ENCODE measurements at regions not wholly inside any gene's neighbourhood (a gene's known extent, or its start where the extent isn't known, plus 50 kb on each side); places are given as distances from the start of the nearest gene placed in this dataset.

- no peaks in the 10 kb centered on the region for H3K27me3 ChIP-seq (replicated peaks; ENCODE audit: control insufficient read depth, insufficient read depth, low read length)
- no peak for DNase-seq (ENCODE audit: extremely low read depth, insufficient read length)
- TF ChIP-seq, protein P1, sequence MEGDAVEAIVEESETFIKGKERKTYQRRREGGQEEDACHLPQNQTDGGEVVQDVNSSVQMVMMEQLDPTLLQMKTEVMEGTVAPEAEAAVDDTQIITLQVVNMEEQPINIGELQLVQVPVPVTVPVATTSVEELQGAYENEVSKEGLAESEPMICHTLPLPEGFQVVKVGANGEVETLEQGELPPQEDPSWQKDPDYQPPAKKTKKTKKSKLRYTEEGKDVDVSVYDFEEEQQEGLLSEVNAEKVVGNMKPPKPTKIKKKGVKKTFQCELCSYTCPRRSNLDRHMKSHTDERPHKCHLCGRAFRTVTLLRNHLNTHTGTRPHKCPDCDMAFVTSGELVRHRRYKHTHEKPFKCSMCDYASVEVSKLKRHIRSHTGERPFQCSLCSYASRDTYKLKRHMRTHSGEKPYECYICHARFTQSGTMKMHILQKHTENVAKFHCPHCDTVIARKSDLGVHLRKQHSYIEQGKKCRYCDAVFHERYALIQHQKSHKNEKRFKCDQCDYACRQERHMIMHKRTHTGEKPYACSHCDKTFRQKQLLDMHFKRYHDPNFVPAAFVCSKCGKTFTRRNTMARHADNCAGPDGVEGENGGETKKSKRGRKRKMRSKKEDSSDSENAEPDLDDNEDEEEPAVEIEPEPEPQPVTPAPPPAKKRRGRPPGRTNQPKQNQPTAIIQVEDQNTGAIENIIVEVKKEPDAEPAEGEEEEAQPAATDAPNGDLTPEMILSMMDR (IDR thresholded peaks at IDR 0.05; ENCODE audit: insufficient read depth, low read length, poor library complexity, severe bottlenecking): no peak
- no peak overlapping the region for H3K4me3 ChIP-seq (replicated peaks; ENCODE audit: low read depth, low read length)
- H3K36me3 ChIP-seq (ENCODE audit: control insufficient read depth, insufficient read depth, low read length): no peaks in the 10 kb centered on the region
Observed at GRCh38 chr22:25482868-25483639, 81.4 kb upstream of the GRK3 start.

DNA sequence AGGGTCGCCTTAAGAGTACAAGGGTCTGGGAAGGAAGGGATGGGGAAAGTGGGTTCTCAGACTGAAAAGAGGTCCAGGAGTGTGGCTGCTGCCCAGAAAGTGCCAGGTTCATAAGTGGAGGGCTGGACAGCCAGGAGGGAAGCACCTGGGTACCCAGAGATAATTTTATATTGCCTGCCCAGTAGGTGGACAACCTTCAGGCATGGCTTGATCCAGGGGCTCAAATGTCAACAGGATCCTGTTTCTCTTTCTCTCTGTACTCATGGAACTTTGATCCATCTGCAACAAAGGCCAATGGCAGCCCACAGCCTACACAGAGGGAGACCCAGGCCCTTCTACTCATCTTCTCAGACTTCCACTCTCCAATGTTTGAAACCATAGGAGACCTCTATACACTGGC is 80.5 kb upstream of the GRK3 start:
- no peak for DNase-seq (ENCODE audit: extremely low read depth, insufficient read length)
- TF ChIP-seq, protein P1 (IDR thresholded peaks at IDR 0.05; ENCODE audit: insufficient read depth, low read length, poor library complexity, severe bottlenecking): no peak
- Histone ChIP-seq H3K36me3 (ENCODE audit: control insufficient read depth, insufficient read depth, low read length) (no peaks in the 10 kb centered on the region), H3K4me3 (replicated peaks; ENCODE audit: low read depth, low read length) (no peak overlapping the region), H3K27me3 (replicated peaks; ENCODE audit: control insufficient read depth, insufficient read depth, low read length) (no peaks in the 10 kb centered on the region)

GRCh38 chr22:25484521-25485315 is 79.8 kb upstream of the GRK3 start:
- Histone ChIP-seq H3K27me3 (replicated peaks; ENCODE audit: control insufficient read depth, insufficient read depth, low read length) (no peaks in the 10 kb centered on the region), H3K36me3 (ENCODE audit: control insufficient read depth, insufficient read depth, low read length) (no peaks in the 10 kb centered on the region), H3K4me3 (replicated peaks; ENCODE audit: low read depth, low read length) (no peak overlapping the region)
- no peak for DNase-seq (ENCODE audit: extremely low read depth, insufficient read length)
- TF ChIP-seq, protein P1 (IDR thresholded peaks at IDR 0.05; ENCODE audit: insufficient read depth, low read length, poor library complexity, severe bottlenecking): no peak

DNA sequence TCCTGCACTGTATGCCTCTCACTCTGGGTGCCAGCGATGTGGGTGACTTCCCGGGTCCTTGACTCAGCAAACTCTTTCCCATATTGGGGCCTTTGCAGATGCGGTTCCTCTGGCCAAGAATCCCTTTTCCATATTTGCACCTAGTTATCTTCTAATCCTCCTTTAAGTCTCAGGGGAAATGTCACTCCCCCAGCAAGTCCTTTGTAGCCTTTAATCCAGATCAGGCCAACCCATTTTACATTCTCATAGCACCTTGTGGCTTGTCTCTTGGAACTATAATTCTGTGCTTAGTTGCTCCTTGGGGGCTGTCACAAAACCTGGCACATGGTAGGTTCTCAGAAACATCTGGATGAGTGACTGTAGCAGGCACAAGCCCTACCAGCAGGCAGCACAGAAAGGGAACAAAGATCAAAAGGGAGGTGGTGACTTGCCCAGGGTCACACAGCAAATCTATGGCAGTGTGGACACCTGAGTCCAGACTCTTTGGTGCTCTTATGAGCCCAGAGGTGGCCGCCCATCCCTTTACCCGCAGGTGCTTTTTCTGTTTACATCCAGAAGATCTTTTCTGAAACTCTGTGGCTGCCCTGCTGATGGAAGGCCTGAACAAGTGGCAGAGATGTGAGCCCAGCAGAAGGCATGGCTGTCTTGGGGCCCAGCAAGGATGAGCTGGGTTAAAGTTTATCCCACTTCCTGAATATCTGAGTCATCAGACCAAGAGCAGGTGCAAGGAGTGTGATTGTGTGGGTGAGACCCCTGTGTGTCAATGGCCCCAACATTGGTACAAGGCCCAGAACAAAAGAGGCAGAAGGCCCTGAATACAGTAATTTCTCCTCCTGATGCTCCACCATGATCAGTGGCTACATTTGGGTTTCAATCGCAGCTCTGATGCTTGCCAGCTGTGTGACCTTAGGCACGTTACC is 78.6 kb upstream of the GRK3 start:
- TF ChIP-seq, protein P1 (IDR thresholded peaks at IDR 0.05; ENCODE audit: insufficient read depth, low read length, poor library complexity, severe bottlenecking): no peak
- H3K4me3 ChIP-seq (replicated peaks; ENCODE audit: low read depth, low read length): no peak overlapping the region
- no peaks in the 10 kb centered on the region for H3K36me3 ChIP-seq (ENCODE audit: control insufficient read depth, insufficient read depth, low read length)
- no peaks in the 10 kb centered on the region for H3K27me3 ChIP-seq (replicated peaks; ENCODE audit: control insufficient read depth, insufficient read depth, low read length)
- peak; percentile 24 for DNase-seq (ENCODE audit: extremely low read depth, insufficient read length)

GRCh38 chr22:25487508-25487907 is 77.0 kb upstream of the GRK3 start:
- TF ChIP-seq, protein P1 (IDR thresholded peaks at IDR 0.05; ENCODE audit: insufficient read depth, low read length, poor library complexity, severe bottlenecking): no peak
- no peak for DNase-seq (ENCODE audit: extremely low read depth, insufficient read length)
- Histone ChIP-seq H3K36me3 (ENCODE audit: control insufficient read depth, insufficient read depth, low read length) (no peaks in the 10 kb centered on the region), H3K27me3 (replicated peaks; ENCODE audit: control insufficient read depth, insufficient read depth, low read length) (no peaks in the 10 kb centered on the region), H3K4me3 (replicated peaks; ENCODE audit: low read depth, low read length) (no peak overlapping the region)

Data from GM06990 (cell line).